Activated naive CD4-positive, alpha-beta T cell treated with Interleukin-2 at 50 U/mL for 16 hours (primary cell): ENCODE measurements at regions not wholly inside any gene's neighbourhood (a gene's known extent, or its start where the extent isn't known, plus 50 kb on each side); places are given as distances from the start of the nearest gene placed in this dataset.
"Not testable (repeated sequence)": the region's sequence is repeated elsewhere in the genome, so short reads cannot be mapped to it uniquely, and the experiment has no call there.

Source experiments
- DNase-seq: peaks from one replicate; pipeline ENCODE4 v3.0.0-alpha.2; 2020

- no peak for DNase-seq
Observed at GRCh38 chr18:22570492-22570891, 152.8 kb upstream of the CTAGE1 start.

DNA sequence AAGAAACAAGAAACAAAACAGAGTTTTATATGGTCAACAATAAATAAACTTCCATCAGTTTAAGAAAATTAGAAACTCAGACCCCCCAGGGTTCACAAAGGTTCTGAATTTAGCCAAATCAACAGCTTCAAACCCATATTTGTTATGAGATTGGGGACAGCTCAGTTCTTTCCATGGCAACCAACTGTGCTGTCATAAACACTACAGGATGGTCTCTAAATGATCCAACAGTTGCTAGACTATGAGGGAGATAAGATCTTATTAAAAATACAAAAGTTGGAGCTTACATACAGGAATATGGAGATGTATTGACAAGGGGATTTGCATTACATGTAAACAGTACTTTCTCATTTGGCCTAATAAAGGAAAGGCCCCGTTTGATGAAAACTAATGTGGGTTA is 154.6 kb upstream of the CTAGE1 start:
- no peak for DNase-seq

- DNase-seq = no peak
Observed at GRCh38 chr18:22579271-22579670, 161.6 kb upstream of the CTAGE1 start.

DNA sequence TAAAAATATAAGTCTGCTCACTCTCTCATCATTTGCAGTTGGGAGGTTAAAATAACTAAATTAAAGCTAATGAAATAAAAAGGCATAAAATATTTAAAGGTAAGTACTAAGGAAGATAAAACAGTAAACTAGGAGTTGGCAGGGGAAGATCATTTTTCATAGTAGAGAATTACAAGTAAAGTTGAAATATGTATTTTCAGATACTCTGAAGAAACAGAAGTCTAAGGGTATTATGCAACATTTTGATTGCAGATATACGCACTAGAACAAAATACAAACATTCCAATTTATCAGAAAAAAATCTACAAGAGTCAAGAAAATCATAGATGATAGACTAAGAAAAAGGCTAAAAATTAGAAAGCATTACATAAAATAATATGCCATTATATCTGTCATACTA is 167.6 kb upstream of the CTAGE1 start:
- DNase-seq = no peak

DNA sequence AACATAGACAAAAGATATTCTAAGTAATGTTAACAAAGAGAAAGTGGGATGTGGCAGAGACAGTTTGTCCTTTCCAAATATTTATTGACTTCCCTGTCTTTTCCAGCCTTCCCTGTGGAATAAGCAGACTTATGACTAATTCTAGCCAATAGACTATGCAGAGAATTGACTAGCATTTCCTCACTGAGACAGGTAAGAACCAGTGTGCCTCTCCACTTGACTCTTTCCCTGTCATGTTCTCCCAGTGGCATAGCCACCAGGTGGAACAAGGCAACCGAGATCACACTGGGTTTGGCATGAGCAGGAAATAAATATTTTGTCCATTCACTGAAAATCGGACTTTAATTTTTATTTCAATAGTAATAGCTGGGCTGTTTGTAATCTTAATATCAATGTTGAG is 168.1 kb upstream of the CTAGE1 start:
- no peak for DNase-seq

GRCh38 chr18:22591222-22591621 is 173.5 kb upstream of the CTAGE1 start:
- no peak for DNase-seq

DNA sequence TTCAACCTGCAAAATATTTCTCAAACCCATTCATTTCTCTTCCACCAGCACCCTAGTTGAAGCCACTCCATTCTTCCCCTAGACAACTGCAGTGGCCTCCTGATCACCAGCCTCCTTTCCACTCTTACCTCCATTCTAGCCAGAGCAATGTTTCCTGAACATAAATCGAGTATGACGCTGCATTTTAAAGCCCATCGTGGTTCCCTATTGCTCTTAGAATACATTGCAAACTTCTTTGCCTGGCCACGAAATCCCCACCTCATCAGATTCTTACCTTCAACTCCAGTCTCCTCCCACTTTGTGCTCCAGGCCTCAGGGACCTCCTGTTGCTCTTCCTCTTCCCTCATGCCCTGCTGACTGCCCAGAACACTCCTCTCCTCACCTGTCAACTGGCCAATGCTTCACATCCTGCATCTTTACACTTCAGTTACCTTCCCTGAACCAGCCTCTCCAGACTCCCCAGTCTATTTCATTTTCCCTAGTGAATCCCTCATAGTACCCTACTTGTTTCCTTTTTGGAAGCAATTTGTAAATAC is 176.5 kb upstream of the CTAGE1 start:
- DNase-seq = no peak

GRCh38 chr18:22601481-22601880 is 183.8 kb upstream of the CTAGE1 start:
- DNase-seq = no peak

- DNase-seq = not testable (repeated sequence)
Observed at GRCh38 chr18:22602456-22602855, 184.7 kb upstream of the CTAGE1 start.

DNA sequence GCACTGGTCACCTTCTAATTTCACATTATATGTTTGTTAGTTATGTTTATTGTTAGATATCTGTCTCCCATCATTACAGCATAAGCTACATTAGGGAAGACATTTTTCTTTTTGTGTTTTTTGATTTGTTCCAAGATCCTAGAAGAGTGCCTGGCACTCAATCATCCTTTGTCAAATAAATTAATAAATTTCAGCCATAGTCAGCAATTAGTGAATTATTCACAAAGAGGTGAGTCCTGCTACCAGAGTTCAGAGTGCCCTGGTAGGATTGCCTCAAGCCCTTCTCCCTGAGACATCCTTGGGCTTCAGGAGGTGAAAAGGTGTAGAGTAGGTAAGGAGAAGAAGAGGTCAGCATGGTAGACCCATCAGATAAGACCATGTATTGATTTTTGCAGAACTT is 186.2 kb upstream of the CTAGE1 start:
- DNase-seq = no peak

GRCh38 chr18:22604390-22604985 is 186.8 kb upstream of the CTAGE1 start:
- no peak for DNase-seq

- DNase-seq = no peak
Observed at GRCh38 chr18:22604986-22605421, 187.3 kb upstream of the CTAGE1 start.

DNA sequence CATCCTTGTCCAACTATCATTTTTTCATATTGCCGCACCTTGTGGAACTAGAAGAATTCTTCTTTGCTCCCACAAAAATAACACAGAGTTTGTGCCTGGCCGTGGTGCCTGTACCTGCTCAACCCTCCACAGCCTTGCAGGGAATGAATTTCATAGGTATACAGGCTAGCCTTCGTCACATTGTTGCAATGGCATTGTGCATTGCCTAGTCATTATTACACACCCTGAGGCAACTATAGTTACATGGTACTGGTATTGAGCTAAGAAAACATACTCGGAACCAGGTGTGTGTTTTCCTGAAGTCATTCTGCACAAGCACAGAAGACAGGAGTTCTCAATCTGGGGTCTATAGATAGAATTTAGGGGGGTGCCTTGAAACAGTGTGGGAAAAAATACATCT is 188.0 kb upstream of the CTAGE1 start:
- DNase-seq = no peak

DNA sequence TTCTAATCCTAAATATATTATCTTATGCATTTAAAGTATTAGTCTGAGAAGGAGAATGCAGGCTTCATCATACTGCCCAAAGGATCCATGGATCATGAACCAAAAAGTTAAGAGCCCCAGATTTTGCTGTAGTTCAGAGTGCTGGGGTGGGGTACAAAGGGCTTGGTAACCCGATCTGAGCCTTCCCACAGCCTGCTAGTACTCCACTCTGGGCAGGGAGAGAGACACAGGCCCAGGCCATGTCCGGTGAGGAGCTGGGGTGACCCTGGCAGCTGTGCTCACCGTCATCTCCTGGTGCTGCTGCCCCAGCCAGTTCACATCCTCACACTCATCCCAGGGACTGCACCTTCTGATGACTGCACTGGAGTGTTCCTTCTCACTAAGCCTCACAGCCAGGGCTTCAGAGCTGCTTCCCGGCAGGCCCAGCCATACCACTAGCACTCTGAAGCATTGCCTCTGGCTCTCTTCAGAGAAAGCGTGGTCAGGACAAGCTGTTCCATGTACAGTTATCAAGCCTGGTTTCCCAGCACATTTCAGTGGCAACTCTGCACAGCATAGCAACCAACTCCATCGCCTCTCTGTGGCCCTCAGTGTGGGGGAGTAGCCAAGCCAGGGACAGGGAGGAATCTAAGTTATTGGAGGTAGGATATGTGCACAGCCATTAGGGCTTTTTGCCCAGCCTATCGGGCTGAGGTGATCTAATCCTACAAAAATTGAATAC is 189.0 kb upstream of the CTAGE1 start:
- DNase-seq = no peak

GRCh38 chr18:22607284-22607635 is 189.5 kb upstream of the CTAGE1 start:
- no peak for DNase-seq

DNA sequence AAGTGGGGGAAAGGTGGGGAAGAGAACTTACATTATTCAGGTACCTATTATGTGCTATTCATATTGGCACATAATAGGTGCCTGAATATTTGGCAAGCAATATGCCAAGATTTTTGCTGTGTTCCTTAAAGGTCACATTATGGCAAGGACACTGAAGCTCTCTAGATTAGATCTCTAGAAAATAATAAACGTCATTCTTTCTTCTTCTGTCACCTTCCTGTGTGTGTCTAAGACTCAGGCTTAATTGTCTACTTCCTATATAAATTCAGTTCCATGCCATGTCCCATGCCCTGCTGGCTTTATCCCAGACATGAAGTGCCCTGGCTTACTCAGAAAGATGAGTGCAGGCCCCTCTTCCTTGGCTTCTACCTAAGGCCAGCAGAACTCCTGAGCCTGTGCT is 191.1 kb upstream of the CTAGE1 start:
- no peak for DNase-seq

- no peak for DNase-seq
Observed at GRCh38 chr18:22609642-22610041, 191.9 kb upstream of the CTAGE1 start.

DNA sequence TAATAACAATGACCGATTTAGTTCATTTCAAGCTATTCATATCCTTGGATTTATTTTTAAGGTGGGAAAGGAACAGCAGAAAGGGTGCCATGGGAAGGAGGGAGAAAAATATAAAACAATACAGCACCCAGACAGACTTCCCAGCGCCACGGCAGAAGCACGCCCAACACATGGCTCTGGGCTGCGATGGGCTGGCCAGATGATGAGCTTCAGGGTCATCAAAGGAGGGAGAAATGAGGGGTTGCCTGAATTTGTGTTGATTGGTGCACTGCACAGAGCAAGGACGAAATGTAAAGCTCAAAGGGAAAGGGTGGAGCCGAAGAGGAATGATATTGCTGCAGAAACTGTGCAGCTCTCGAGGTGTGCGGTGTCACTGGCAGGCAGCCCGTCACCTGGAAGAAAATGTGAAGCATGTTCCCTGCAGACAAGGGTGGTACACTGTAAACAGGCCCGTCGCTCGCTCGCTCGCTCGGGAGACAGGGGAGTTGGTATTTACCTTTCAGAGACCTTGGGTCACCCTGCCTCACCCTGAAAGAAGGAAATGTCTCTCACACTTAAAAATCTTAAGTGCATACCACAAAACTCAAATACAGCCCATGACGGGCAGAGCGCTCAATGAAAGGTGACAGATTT is 195.5 kb upstream of the CTAGE1 start:
- DNase-seq = no peak

DNA sequence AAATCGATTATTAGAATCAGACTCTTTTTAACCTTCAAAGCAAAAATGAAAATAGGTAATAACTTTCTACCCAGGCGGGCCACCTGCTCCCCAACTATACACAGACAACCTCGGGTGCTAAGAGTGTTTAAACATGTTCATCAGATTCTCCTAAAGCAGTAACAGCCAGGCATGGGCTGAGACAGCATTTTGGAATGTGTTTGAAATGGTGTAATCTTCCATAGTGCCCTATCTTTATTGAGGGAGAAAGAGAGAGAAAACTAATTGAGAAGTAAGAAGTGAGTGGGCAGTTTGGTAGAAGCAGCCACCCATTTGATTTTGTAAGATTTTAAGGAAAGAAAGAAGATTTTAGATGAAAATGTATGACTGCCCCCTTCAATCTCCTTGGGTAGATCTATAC is 196.1 kb upstream of the CTAGE1 start:
- no peak for DNase-seq

DNA sequence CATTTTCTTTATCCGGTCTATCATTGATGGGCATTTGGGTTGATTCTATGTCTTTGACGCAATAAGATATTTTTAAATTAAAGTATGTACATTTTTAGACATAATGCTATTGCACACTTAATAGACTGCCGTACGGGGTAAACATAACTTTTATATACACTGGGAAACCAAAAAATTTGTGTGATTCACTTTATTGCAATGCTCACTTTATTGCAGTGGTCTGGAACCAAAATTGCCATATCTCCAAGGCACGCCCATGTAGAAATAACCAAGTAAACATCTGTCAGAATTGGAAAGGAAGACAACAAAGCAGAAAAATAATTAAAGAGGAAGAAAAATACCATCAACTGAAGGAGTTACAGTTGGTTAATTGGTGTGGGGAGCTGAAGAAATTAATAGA is 205.8 kb upstream of the CTAGE1 start:
- no peak for DNase-seq

- DNase-seq = no peak
Observed at GRCh38 chr18:22624176-22624575, 206.5 kb upstream of the CTAGE1 start.

- DNase-seq = no peak
Observed at GRCh38 chr18:22625406-22625805, 207.7 kb upstream of the CTAGE1 start.

GRCh38 chr18:22626771-22627170 is 209.1 kb upstream of the CTAGE1 start:
- DNase-seq = no peak

DNA sequence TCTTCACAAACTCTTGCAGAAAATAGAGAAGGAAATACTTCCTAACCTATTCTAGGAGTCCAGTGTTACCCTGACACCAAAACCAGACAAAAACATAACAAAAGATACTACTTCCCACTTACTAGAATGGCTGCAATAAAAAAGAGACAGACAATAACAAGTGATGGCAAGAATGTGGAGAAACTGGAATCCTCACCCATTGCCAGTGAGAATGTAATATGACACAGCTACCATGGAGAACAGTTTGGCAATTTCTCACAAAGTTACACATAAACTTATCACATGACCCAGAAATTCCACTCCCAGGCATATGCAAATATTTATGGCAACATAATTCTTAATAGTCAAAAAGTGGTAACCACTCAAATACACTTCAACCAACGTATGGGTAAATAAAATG is 209.8 kb upstream of the CTAGE1 start:
- DNase-seq = no peak
